Ovary (tissue), 3 donors: ENCODE measurements at regions not wholly inside any gene's neighbourhood (a gene's known extent, or its start where the extent isn't known, plus 50 kb on each side); places are given as distances from the start of the nearest gene placed in this dataset.

Experiments
- CTCF ChIP-seq, 3 donors: fragments of 450-650 bp in 2 of 3; fragments of 200-600 bp in 1 of 3; IDR thresholded peaks; one replicate each; pipeline versions ENCODE4 v1.5.1 to v1.8.0; 2016 to 2022; ENCODE audit warnings: antibody characterized with exemption in 3 of 3, mild to moderate bottlenecking in 1 of 3
- POLR2A ChIP-seq: fragments of 450-650 bp; IDR thresholded peaks from one replicate; pipeline ENCODE4 v1.6.1; 2017; ENCODE audit warnings: antibody characterized with exemption, mild to moderate bottlenecking, moderate library complexity
- donor health status: DM: no; HTN: no; CAD: no.

- TF ChIP-seq CTCF (IDR thresholded peaks at IDR 0.05) (no peak), POLR2A (no peak)
These were observed 172.8 kb downstream of the IRF8 start for GRCh38 chr16:86071611-86072240.
